HuH-7 (cell line): ENCODE measurements at regions not wholly inside any gene's neighbourhood (a gene's known extent, or its start where the extent isn't known, plus 50 kb on each side); places are given as distances from the start of the nearest gene placed in this dataset.

ENCODE experiments used
- DNase-seq: peaks from one replicate; pipeline ENCODE4 v3.0.0; 2011; ENCODE audit warnings: low spot score

DNA sequence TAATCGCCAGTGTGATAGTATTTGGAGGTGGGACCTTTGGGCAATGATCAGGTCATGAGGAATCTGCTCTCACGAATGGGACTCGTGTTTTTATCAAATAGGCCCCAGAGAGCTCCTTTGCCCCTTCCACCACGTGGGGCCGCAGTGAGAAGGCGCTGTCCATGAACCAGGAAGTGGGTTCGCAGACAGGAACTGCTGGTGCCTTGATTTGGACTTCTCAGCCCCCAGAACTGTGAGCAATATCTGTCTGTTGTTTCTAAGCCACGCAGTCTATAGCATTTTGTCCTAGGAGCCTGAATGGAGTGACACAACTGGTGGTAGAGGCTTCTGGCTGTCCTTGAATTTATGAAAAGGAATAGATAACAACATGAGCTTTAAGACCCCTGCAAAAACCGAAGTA lies 111.2 kb upstream of the HDAC4 start:
- no peak for DNase-seq

GRCh38 chr2:239509373-239510143 lies 108.7 kb upstream of the HDAC4 start:
- no peak for DNase-seq

- DNase-seq, result no peak
These were observed 107.4 kb upstream of the HDAC4 start for GRCh38 chr2:239508261-239508660.

- no peak for DNase-seq
These were observed 106.9 kb upstream of the HDAC4 start for GRCh38 chr2:239507576-239508258.

- DNase-seq, result no peak
These were observed 106.1 kb upstream of the HDAC4 start for GRCh38 chr2:239506961-239507360.

DNA sequence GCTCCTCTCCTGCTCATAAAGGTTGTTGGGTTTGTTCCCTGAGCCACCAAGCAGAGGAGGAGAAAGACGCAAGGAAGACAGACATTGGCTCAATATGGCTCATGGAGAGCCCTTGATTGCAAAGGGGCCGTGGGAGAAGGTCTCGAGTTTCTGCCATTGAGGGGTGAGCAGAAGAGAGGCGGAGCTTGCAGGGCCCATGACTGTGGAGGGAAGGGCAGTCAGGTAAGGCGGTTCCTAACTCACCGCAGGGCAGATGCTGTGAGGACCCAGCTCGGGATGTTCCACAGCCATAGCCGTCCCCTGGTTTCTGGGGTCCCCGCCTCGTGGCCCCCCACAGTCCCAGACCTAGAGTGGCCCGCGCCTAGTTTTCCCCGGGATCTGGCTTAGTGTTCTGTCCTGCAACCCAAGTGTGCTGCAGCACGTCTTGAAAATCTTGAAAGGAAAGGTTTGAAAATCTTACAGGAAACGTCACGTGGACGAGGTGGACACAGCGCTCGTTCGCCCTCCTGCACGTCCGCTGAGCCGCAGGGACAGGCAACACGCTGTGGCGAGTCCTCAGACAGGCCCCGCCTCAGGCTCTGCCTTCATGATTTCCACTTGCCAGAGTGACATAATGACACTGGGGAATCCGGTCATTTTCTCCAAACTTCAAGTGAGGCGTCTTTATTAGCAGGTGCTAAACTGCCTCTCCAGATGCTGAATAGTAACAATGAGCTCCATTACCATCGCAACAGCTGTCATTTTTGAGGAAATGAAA lies 105.5 kb upstream of the HDAC4 start:
- DNase-seq, result no peak

DNA sequence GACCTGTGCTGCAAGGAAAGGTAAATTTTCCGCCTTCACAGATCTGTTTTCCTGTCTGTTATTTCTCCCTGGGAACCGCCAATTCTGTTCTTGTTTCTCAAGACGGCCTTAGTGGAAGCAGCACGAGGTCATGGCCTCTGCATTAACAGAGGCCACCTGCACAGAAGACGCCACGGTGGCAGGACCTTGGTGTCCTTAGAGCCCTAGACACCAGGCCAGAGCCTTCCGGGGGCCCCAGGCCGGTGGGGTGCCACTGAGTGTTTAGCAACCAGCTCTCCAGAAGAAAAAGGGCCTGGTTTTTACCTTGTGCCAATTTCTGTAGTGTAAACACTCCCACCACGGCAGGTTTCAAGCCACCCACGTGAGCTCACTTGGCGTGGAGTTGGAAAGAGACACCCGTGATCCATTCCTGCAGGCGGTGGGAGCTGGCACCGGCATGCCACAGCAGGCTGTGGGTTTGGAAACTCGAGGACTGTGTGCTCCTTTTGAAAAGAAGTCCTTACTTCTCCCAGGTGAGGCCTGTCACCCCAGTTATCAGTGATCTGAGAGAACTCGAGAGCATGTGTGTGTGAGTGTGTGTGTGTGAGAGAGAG lies 103.9 kb upstream of the HDAC4 start:
- DNase-seq, result no peak

DNA sequence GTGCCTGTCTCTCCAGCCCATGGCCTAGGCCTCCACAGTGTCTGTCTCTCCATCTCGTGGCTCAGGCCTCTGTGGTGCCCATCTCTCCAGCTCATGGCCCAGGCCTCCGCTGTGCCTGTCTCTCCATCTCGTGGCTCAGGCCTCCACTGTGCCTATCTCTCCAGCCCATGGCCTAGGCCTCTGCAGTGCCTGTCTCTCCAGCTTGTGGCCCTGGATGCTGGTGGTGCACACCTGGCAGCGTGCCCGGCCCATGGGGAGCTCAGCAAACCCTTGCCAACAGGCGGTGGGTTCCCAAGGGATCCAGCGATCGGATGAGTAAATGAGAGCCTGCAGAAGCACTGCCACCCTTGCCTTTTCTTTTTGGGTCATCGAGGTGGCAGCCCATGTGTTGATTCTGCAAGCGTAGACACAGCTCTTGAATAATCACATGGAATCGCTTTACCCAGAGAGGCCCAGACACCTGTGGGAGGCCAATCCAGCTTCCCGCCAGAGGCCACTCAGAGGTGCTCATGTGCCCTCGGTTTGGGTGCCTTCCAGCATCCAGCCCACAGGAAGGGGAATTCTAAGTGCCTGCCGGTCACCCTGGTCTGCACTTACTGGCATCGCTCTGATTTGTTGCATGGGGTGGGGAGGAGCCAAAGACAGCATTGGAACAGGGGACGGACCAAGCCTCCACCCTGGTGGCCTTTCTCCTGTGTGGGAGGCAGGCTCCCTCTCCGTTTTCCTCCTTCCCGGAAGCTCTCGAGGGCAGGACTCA lies 101.8 kb upstream of the HDAC4 start:
- no peak for DNase-seq

GRCh38 chr2:239500574-239501550 lies 100.0 kb upstream of the HDAC4 start:
- DNase-seq, result no peak

GRCh38 chr2:239499726-239500573 lies 99.1 kb upstream of the HDAC4 start:
- DNase-seq, result no peak

GRCh38 chr2:239498981-239499634 lies 98.3 kb upstream of the HDAC4 start:
- DNase-seq, result no peak

DNA sequence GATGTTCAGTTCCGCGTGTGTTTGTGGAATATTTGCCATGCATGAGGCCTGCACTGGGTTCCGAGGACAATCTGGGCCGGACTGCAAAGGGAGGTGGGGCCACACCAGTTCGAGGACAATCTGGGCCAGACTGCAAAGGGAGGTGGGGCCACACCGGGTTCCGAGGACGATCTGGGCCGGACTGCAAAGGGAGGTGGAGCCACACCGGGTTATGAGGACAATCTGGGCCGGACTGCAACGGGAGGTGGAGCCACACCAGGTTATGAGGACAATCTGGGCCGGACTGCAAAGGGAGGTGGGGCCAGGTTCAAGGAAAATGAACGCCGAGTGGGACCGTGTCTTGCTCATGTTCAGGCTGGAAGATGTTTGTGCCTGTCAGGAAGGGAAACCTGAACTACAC lies 97.8 kb upstream of the HDAC4 start:
- no peak for DNase-seq

DNA sequence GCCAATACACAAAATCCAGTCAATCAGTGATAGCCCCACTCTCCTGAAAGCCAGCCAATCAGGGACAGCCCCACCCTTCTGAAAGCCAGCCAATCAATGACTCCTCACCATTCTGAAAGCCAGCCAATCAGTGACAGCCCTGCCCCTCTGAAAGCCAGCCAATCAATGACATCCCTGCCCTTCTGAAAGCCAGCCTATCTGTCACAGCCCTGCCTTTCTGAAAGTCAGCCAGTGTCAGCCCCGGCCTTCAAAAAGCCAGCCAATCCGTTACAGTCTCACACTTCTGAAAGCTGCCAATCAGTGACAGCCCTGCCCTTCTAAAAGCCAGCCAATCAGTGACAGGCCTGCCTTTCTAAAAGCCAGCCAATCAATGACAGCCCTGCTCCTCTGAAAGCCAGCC lies 95.9 kb upstream of the HDAC4 start:
- DNase-seq, result no peak

- no peak for DNase-seq
These were observed 95.0 kb upstream of the HDAC4 start for GRCh38 chr2:239495791-239496233.

GRCh38 chr2:239495175-239495574 lies 94.4 kb upstream of the HDAC4 start:
- no peak for DNase-seq

GRCh38 chr2:239494578-239494977 lies 93.8 kb upstream of the HDAC4 start:
- DNase-seq, result no peak

GRCh38 chr2:239489481-239489880 lies 88.7 kb upstream of the HDAC4 start:
- no peak for DNase-seq

DNA sequence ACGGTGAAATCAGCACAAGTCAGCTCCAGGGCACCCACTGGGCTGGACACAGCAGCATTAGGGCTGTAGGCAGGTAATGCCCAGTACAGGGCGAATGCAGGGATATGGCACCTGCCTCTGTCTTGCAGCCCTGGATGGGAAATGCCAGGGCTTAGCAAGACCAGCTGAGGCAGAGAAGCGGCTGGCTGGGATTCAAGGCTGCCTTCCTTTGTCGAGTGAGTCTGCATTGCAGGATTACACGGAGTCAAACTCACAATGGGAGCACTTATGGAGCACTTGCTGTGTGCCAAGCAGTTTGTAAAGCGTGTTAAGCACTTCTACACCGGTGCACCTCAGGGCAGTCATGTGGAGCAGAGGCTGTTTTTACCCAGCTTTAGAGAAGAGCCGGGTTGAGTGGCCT lies 87.3 kb upstream of the HDAC4 start:
- DNase-seq, result no peak

DNA sequence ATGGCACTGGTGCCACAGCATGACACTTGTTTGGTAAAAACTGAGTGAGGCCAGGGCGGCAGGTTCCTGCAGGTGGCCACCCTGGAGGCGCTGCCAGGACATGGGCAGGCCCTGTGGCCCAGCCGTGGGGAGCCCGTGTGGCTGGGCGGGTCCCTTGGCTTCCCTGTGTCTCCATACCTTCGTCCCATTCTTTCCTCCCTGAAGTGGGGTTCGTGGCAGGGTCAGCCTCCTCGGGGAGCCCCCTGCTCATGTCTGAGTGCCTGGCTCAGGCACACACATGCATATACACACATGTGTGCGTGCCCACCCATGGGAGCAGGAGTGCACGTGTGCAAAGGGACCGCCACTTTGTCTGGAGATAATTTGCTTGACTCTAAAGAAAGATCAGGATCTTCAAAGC lies 86.5 kb upstream of the HDAC4 start:
- no peak for DNase-seq
